Spleen (tissue), 11 donors: ENCODE measurements at regions not wholly inside any gene's neighbourhood (a gene's known extent, or its start where the extent isn't known, plus 50 kb on each side); places are given as distances from the start of the nearest gene placed in this dataset.

Experiments
- DNase-seq: peaks from one replicate; pipeline ENCODE4 v3.0.0-alpha.2; 2020
- H3K27ac ChIP-seq, 8 donors: fragments of 200-600 bp; sonication (generic) in 7 of 8; 1 replicate in 4 of 8; 2 replicates in 4 of 8; pipeline versions ENCODE4 v1.5.0 to v1.8.0; 2016 to 2021; ENCODE audit warnings: inconsistent platforms in 4 of 8, mild to moderate bottlenecking in 4 of 8, moderate library complexity in 1 of 8
- H3K27me3 ChIP-seq, 7 donors: fragments of 200-600 bp; sonication (generic) in 6 of 7; replicated peaks in 1 of 7; 1 replicate in 4 of 7; 2 replicates in 3 of 7; pipeline versions ENCODE4 v1.5.0 to v1.8.0; 2016 to 2021; ENCODE audit warnings: inconsistent platforms in 3 of 7, mild to moderate bottlenecking in 1 of 7
- H3K36me3 ChIP-seq, 6 donors: fragments of 200-600 bp; sonication (generic) in 5 of 6; 1 replicate in 4 of 6; 2 replicates in 2 of 6; pipeline versions ENCODE4 v1.5.0 to v1.8.0; 2016 to 2021; ENCODE audit warnings: inconsistent platforms in 2 of 6
- H3K4me1 ChIP-seq, 6 donors: fragments of 200-600 bp; sonication (generic) in 5 of 6; 1 replicate in 3 of 6; 2 replicates in 3 of 6; pipeline versions ENCODE4 v1.5.0 to v1.8.0; 2016 to 2021; ENCODE audit warnings: inconsistent platforms in 3 of 6
- H3K4me3 ChIP-seq, 8 donors: fragments of 200-600 bp; sonication (generic) in 7 of 8; 1 replicate in 4 of 8; 2 replicates in 4 of 8; pipeline versions ENCODE4 v1.5.0 to v1.8.0; 2016 to 2021; ENCODE audit warnings: inconsistent platforms in 4 of 8, mild to moderate bottlenecking in 4 of 8, moderate library complexity in 2 of 8
- H3K9me3 ChIP-seq, 8 donors: fragments of 200-600 bp; sonication (generic) in 7 of 8; 1 replicate in 4 of 8; 2 replicates in 4 of 8; pipeline versions ENCODE4 v1.5.0 to v1.8.0; 2016 to 2021; ENCODE audit warnings: inconsistent platforms in 4 of 8
- POLR2A ChIP-seq, 3 donors: fragments of 450-650 bp; IDR thresholded peaks; one replicate each; pipeline ENCODE4 v1.5.1; 2017; ENCODE audit warnings: antibody characterized with exemption in 3 of 3, mild to moderate bottlenecking in 1 of 3
- POLR2AphosphoS5 ChIP-seq, 3 donors: sonication (generic); formaldehyde crosslinking; IDR thresholded peaks; one replicate each; pipeline ENCODE4 v1.5.1; 2017; ENCODE audit warnings: antibody characterized with exemption in 3 of 3
- WGBS, 5 donors: extraction: QIAGEN DNeasy Blood & Tissue Kit in 3 of 5; methylation state at CpG; one replicate each; pipeline versions ENCODE4 v1.1.5 to v1.1.7; 2013 to 2018; 5-methylcytosine and 5-hydroxymethylcytosine counted together
- intact Hi-C: fragments of 100-400 bp; cut with DNase I; formaldehyde crosslinking; loops from one replicate; pipeline ENCODE4 v1.15.0; 2023; ENCODE audit warnings: low total_unique reads
- TF ChIP-seq, protein P1 (sequence below), 11 experiments: fragments of 200-600 bp in 7 of 11; fragments of 450-650 bp in 4 of 11; sonication (generic) in 4 of 11; IDR thresholded peaks in 8 of 11; conservative IDR thresholded peaks in 3 of 11; 1 replicate in 7 of 11; 2 replicates in 4 of 11; pipeline versions ENCODE4 v1.4.0 to v1.8.0; 2016 to 2021; ENCODE audit warnings: antibody characterized with exemption in 11 of 11, inconsistent platforms in 4 of 11, mild to moderate bottlenecking in 1 of 11
- donor health status: healthy with polysubstance abuse.
- donor health status: DM: no; HTN: no; CAD: no; lungs with moderate emphysema.
- donor health status: DM: no; HTN: no; CAD: no.
- donor health status: Bipolar disorder and iron deficiency.
- donor health status: healthy.
- donor health status: DM: no; HTN: no; CAD: no.
- donor health status: DM: yes; HTN: yes; CAD: no.

DNA sequence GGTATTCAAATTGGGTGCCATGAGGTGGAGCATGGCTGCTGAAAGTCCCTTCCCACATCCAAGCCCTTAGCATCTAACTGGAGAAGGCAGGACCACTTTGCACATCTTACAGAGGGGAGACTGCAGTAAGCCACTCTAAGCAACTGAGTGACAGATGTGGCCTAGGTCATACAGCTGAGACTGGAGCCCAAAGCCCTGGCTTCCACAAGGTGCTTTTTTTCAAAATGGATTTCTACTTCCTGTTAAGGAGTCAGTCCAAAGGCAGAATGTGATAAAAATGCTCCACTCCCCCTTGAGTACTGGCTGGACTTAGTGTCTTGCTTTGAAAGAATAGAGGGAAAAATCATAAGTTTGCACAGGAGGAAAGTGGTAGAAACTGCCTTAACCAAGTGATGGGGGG lies 424.0 kb upstream of the SPRED2 start:
- no peaks in the 10 kb centered on the region for H3K27me3 ChIP-seq
- H3K4me1 ChIP-seq = no peaks in the 10 kb centered on the region
- no peak overlapping the region for H3K4me3 ChIP-seq
- H3K36me3 ChIP-seq = no peaks in the 10 kb centered on the region
- DNase-seq = no peak
- no peak overlapping the region for H3K27ac ChIP-seq
- no peaks in the 10 kb centered on the region for H3K9me3 ChIP-seq
- intact Hi-C loops = no loop called here
- TF ChIP-seq, protein P1, sequence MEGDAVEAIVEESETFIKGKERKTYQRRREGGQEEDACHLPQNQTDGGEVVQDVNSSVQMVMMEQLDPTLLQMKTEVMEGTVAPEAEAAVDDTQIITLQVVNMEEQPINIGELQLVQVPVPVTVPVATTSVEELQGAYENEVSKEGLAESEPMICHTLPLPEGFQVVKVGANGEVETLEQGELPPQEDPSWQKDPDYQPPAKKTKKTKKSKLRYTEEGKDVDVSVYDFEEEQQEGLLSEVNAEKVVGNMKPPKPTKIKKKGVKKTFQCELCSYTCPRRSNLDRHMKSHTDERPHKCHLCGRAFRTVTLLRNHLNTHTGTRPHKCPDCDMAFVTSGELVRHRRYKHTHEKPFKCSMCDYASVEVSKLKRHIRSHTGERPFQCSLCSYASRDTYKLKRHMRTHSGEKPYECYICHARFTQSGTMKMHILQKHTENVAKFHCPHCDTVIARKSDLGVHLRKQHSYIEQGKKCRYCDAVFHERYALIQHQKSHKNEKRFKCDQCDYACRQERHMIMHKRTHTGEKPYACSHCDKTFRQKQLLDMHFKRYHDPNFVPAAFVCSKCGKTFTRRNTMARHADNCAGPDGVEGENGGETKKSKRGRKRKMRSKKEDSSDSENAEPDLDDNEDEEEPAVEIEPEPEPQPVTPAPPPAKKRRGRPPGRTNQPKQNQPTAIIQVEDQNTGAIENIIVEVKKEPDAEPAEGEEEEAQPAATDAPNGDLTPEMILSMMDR (IDR thresholded peaks at IDR 0.05 in 8 of 11, conservative IDR thresholded peaks at IDR 0.05 in 3 of 11) = no peak
- TF ChIP-seq POLR2A (IDR thresholded peaks at IDR 0.05) (no peak), POLR2AphosphoS5 (IDR thresholded peaks at IDR 0.05) (no peak)

DNA sequence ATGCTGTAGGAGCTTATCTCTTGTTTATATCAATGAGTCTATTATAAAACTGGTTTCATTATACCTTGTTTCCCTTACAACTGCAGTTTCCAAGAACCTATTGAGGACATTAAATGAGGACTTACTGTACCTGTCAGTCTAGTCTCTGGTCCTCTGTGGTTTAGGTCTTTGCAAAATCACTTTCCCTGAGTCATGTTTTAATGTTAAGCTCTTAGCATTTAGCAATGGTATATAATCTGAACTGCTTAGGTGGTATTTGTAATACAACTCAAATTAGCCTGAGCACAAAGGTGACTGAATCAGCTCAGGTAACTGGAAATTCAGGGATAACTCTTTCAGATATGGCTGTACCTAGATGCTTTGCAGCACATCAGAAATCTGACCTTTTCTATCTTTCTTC lies 418.3 kb upstream of the SPRED2 start:
- Histone ChIP-seq H3K9me3 (no peaks in the 10 kb centered on the region), H3K27me3 (no peaks in the 10 kb centered on the region), H3K27ac (no peak overlapping the region), H3K4me1 (no peaks in the 10 kb centered on the region), H3K36me3 (no peaks in the 10 kb centered on the region), H3K4me3 (no peak overlapping the region)
- intact Hi-C loops = no loop called here
- TF ChIP-seq POLR2AphosphoS5 (IDR thresholded peaks at IDR 0.05) (no peak), POLR2A (IDR thresholded peaks at IDR 0.05) (no peak)
- TF ChIP-seq, protein P1 (IDR thresholded peaks at IDR 0.05 in 8 of 11, conservative IDR thresholded peaks at IDR 0.05 in 3 of 11) = no peak
- no peak for DNase-seq

DNA sequence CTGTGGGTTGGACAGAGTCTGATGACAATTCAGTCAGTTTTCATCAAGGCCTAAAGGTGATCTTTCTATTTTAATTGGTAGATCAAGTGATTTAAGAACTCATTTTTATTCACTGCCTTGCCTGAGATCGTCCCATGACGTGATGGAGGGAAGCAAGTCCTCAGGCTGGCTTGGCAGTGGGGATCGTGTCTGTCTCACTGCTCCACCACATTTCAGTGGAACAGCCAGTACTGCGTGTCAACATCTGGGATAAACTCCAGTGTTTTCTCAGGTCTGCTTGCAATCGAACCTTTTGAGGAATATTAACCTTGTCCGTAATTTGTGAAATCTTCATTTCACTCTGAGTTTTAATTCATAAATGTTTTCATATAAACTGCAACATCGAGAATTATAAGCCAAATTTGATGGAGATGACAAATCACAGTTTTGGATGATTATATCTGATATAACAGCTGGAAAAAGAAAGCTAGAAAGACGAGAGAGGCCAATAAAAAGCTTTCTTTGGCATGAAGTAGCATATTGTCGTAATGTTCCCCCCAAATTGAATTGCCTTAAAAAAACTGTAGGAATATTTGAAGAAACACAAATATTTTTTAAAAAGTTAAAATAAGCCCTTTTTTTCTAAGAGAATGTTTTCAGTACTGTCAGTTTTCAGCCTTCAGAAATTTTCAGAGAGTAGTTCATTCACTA lies 414.7 kb upstream of the SPRED2 start:
- Histone ChIP-seq H3K27ac (no peak overlapping the region), H3K27me3 (no peaks in the 10 kb centered on the region), H3K36me3 (no peaks in the 10 kb centered on the region), H3K9me3 (peaks cover 0 to 3% (median 0%) of the 10 kb centered on the region in 8 donors), H3K4me3 (no peak overlapping the region), H3K4me1 (no peaks in the 10 kb centered on the region)
- intact Hi-C loops = no loop called here
- WGBS, 5 donors = 79 to 89% (median 84%) methylated on average over 9 of the region's 9 CpGs
- TF ChIP-seq, protein P1 (IDR thresholded peaks at IDR 0.05 in 8 of 11, conservative IDR thresholded peaks at IDR 0.05 in 3 of 11) = no peak
- TF ChIP-seq POLR2A (IDR thresholded peaks at IDR 0.05) (no peak), POLR2AphosphoS5 (IDR thresholded peaks at IDR 0.05) (no peak)
- no peak for DNase-seq

DNA sequence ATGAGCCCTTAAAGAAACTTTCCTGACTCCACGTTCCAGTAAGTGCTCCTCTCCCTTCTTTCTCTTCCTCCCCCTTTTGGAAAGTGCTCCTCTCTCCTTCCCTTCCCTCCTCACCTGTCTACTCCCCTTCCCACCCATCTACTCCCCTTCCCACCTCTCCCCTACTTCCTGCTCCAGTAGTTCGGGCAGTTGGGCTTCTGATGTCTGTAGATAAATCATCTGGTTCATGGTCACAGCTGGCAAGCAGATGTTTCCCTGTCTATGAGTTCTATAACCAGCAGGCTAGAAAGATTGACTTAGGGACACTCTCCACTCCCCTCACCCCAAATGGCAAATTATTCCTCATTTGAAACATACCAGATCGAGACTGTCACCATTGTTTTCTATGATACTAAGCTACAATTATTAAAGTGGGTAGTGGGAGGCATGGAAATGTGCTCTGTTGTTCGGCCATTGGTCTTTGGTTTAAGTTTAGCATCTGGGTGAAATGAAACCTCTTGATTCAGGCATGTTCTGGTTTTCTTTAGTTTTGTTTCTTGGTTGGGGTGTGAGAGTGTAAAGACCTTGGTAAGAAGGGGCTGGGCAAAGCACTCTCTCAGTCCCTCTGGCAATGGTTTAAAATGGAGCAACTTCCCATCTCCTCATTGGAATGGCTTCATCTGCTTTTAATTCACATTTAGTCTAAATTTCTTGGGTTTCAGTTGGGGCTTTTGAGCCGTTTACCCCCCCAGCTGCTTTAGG lies 413.2 kb upstream of the SPRED2 start:
- DNase-seq = no peak
- Histone ChIP-seq H3K9me3 (peaks cover 0 to 9% (median 0%) of the 10 kb centered on the region in 8 donors), H3K4me1 (no peaks in the 10 kb centered on the region), H3K27ac (no peak overlapping the region), H3K4me3 (no peak overlapping the region), H3K36me3 (no peaks in the 10 kb centered on the region), H3K27me3 (no peaks in the 10 kb centered on the region)
- WGBS, 5 donors = 48 to 59% (median 55%) methylated on average over 5 of the region's 5 CpGs
- intact Hi-C loops = no loop called here
- TF ChIP-seq, protein P1 (IDR thresholded peaks at IDR 0.05 in 8 of 11, conservative IDR thresholded peaks at IDR 0.05 in 3 of 11) = no peak
- TF ChIP-seq POLR2A (IDR thresholded peaks at IDR 0.05) = no peak
- TF ChIP-seq POLR2AphosphoS5 (IDR thresholded peaks at IDR 0.05) = no peak
